NCI-H69 (cell line): ENCODE measurements at regions not wholly inside any gene's neighbourhood (a gene's known extent, or its start where the extent isn't known, plus 50 kb on each side); places are given as distances from the start of the nearest gene placed in this dataset.
A peak's percentile ranks its signal among the peaks of the same experiment; 100 is the strongest.

ENCODE experiments used
- DNase-seq: peaks from one replicate; lab custom pipeline; 2025; lab: John Stamatoyannopoulos, UW

DNA sequence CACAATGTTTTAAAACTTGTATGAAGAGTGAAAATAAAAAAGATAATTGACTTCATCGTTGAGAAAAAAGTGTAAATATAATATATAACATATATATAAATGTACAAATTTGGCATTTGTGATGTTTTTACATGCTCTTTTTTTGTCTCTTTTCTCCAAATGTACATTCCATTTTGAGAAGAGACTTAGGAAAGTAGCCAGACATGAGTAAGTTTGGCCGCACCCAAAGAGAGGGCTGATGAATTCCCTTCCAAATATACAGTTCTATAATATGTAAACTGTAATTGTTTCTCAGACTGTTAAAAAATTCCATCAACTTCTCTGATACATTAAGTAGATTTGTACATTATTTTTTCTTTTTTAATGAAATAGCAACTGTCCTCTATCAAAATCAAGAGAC lies 193.2 kb upstream of the MAP3K1 start:
- no peak for DNase-seq

DNA sequence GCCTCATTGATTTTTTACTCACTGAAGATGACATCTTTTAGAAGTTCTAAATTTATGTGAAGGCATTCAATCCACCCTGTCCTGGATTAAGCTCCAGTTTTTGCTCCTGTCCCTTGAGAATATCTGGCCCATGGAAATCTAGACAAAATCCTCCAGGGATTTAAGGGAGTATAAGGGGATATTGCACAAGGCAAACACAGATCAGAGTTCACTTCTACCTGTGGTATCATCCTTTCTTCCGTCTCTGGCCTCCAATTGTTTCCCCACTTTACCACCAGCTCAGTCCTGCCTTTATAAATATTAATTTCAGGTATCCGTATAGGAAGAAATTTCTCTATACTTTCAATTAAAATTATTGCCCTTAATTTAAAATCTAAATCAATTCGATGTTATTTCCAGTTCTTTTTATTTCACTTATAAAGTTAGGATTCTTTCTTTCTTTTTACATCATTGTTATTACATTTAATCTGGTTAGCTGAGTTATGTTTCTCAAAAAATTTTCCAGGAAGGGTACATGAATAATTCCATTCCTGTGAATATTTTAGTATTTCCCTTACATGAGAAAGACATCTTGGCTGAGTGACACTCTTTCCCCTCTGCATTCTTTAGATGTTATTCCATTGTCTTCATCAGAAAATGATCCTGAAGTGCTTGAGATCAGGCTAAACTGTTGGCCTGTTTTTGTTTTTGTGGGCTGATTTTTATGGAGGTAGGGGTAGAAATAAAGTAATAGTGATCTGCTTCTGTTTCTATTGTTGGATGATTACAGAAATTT lies 194.3 kb upstream of the MAP3K1 start:
- DNase-seq: no peak

DNA sequence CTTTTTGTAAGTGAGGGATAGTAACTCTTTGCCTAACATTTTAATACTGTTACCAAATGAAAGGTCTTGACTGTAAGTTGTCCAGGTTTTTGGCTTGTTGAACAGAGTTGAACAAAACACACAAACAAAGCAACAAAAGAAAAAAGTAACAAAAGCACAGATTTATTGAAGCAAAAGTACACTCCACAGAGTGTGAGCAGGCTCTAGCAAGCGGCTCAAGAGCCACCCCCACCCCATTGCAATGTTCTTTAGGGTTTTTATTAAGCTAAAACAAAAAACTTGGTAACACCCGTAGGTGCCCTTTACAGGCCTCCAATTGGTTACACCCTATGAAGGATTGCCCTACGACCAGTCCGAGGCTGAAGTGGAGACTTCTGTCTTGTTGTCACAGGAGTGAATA lies 197.4 kb upstream of the MAP3K1 start:
- no peak for DNase-seq

DNA sequence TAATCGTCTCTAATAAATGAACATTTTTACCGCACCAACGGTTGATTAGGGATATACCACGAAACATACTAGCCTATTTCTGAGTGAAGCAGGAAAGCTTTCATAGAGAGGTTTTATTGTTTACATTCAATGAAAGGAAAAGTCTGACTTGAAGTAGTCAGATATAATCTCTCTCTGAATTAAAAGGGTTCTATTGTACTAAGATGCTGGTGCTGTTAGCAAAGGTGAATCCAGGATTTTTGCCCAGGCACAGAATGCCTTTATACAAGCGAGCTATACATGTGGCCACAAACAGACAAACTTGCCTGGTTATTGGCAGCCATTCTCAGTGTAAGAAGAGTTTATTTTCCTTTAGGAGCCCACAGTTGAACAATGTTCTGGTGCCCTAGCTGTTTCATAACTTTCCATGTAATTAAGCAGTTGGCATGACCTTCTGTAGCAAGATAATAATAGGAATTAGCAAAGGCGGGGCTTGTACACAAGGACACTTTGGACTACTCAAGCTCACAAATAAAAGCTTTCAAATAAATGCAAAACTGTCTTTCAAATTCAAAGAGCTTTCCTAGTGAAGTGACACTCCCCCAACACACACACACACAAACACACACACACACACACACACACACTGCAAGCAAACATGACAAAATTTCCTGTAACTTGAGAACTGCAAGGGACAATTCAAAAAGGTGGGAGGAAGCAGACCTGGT lies 198.7 kb upstream of the MAP3K1 start:
- DNase-seq: peak; percentile 89

DNA sequence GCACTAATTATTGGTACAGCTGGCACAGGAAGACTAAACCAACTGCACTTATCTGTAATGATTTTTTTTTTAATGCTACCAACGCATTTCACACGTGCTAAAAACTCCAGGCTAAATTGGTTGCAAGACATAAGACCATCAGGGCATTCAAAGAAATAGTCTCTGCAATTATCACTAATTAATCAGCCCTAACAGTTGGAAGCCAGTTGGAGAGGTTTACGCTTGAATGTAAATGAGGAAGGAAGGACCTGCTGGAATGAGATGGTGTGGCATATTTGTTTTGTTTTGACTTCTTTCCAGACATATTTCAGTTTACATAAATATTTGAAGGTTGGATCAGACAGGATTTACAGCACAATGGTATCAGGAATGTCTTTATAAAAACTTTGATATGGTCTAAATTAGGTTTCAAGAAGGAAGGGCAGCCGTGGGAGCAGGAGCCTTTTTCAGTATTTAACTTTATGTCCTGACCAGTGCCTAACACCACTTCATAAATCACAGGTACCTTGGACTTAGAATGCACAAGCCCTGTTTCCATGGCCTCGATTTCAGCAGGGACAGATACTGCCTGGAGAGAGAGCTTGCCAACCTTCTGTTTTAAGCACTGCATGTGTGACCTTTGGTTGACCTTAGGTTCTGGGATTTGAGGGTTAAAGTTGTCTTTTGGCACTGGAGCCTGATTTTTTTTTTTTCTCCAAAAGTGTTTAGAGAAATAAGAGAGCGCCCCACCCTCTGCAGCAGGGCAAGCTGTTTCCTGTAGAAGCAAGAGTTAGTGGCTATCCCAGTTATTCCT lies 199.8 kb upstream of the MAP3K1 start:
- DNase-seq: peak; percentile 79

DNA sequence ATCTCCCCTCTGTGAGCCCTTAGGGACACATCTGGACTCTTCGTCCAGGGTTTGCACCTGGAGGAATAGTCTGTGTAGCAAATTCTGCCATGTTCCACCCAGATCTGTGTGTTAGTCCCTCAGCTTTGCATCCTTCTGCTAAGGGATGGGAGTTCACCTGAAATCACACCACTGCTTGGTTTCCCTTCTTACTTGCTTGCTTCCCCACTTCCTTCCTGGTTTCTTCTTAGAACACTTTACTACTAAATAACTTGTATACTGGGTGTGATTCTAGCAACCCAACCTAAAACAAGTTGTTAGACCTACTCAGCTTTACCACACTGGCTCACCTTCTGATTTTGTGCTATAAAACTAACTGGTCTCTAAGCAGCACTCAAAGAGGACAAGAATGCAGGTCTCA lies 202.6 kb upstream of the MAP3K1 start:
- DNase-seq: no peak

DNA sequence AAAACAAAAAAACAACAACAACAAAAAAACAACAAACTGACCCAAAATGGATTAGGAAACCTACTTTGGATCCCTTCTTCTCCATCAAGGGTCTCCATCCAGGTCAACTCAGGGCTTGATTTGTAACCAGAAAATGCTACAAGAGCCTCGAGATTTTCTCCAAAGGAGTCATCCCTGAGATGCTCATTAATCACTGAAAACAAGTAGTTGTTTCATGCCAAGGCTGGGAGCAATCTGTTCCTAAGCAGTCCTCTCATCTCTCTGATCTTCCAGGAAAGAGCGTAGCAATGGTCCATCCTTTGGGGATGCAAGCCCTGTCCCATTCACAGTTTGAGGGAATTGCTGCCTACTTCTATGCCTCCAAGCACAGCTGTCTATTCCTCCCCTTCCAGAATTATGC lies 203.0 kb upstream of the MAP3K1 start:
- no peak for DNase-seq

DNA sequence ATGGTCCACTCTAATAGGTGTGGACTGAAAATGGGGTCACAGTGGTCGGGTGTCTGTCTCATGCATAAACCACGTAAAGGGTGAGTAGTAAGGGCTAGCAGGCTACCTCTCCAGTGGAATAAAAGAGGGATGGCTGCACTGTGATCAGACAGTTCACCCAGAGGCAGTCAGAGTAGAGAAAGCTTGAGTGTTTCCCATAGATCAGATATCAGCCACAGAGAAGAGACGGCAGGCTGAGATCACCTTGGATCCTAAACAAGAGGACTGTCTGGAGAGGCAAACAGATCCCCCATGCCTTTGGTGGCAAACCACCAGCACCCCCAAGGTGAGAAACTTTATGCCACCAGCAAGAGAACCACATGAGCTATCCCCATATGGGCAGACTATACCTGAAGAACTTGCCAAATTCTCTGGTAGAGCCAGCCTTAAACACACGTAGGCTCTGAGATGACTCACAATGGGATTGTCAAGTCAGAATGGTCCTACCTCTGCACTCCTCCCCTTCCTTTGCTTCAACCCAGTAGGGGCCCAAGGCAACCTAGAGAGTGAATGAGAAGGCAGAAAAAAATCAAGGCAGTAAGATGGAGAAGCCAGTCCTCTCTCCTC lies 205.2 kb upstream of the MAP3K1 start:
- no peak for DNase-seq

DNA sequence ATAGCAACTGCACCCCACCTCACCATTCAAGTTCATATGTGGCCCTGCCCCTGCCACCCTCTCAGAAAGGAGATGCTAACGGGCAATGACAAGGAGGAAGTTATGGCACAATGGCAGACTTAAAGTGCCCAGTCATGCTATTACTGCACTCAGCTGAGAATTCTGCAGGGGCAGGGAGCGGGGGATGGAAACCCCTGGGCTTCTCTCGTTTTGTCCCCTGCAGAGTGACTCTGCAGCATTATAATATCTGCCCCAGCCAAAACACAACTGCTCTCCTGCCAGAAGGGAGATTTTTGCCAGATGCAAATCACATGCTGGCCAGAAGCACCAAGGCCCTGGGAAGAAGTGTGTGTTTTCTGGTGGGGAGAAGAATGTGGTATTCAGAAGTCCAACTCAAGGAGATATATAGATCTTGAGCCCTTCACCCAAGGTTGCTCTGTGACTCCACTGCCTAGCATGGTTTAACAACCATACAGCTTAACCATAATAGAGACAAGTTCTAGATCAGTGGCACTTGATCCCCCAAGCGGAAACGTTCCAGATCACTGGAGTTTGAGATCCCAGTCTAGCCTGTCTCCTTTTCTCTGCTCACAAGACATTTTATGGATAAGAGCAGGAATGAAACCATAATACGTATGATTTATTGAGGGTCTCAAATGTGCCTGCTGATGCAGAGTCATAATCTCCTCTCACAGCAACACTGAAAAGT lies 207.0 kb upstream of the MAP3K1 start:
- DNase-seq: peak; percentile 16

DNA sequence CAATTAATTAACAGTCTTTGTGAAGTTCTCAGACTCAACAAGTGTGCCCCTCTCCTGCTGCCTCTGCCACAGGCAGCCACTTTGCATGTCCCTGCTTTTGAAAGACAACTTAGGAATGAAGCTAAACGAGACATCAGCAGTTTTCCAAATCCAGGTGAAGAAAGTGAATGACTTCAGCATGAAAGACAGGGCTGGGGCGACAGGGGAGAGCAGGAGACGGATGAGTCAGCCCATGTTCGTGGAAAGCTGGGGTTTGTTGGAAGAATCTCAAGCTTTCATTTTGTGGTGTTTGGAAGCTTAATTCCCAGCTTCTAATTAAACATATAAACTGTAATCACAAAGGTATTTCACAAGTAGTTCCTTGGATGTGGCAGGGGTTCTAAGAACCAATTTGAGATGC lies 207.8 kb upstream of the MAP3K1 start:
- no peak for DNase-seq

DNA sequence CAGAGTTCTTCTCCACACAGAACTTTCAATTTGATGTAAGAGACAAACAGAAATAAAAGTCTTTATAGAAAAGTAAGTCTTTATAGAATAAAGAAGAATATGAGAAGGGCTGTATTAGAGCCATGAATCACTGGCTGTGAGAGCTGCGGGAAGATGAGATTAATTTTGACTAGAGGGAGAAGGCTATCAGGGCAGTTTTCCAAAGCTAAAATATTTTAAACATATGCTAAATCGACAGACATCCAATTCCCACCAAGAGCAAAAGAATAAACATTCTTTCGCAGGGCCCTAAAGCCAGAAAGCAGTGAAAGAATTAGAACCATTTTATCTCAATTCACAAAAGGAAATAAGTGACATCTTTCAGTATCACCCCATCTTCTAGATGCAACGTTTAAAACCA lies 208.3 kb upstream of the MAP3K1 start:
- no peak for DNase-seq

DNA sequence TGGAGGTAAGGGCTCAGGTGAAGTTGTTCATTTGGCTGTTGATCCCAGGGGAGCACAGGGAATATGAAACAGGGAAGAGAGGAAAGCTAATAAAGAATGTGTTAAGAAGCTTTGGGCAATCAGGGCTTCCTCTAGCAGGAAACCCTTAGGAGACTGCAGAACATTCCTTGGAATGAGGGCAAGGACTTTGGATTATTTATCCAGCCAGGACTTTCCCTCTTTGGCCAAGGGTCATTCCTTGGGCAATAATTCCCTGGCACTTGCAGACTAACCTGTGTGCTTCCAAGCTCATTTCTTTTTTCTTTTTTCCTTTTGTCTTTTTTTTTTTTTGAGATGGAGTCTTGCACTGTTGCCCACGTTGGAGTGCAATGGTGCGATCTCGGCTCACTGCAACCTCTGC lies 209.2 kb upstream of the MAP3K1 start:
- no peak for DNase-seq

DNA sequence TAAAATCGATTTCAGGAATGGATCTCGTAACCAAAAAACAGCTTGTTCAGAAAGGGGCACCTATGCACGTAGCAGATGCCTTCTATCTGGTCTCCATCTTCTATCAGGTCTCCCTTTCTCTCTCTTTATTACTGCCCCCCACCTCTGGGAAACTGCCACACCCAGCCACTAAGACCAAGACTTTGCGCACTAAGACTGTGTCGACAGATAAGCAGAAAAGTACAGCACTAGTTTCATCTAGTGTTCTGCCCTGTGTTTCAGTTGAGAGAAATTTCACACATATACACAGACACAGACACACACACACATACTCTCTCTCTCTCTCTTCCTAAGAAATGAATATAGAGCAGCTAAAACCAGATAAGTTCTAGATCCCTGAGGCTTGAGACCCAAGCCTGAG lies 210.1 kb upstream of the MAP3K1 start:
- no peak for DNase-seq

DNA sequence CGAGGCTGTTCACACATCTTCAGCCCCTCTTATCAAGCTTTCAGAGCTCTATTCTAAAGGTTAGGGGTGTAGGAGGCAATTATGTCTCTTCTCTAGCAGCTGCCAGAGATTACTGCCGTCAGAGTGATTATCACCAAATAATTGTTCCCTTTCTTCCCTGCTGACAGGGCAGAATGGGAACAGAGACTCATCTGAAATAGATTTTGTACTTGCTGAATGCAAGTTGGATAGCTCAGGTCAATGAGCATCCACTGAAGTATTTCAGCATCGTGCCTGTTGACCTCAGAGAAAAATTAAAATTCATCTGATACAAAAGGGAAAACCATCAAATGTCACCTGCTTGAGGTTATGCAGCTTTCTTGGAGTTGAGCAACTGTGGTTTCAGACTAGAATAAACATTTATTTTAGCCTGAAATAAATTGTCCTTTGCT lies 213.7 kb upstream of the MAP3K1 start:
- DNase-seq: peak; percentile 39

DNA sequence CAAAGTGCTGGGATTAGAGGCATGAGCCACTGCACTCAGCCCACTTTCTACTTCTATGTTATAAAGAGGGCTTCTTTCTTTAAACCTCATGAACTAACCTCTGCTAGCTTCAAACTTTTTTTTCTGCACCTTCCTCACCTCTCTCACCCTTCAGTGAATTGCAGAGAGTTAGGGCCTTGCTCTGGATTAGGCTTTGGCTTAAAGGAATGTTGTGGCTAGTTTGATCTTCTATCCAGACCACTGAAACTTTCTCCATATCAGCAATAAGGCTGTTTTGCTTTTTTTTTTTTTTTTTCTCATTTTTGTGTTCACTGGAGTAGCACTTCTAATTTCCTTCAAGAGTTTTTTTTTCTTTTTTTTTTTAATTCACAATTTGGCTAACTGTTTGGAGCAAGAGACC lies 216.4 kb upstream of the MAP3K1 start:
- no peak for DNase-seq

DNA sequence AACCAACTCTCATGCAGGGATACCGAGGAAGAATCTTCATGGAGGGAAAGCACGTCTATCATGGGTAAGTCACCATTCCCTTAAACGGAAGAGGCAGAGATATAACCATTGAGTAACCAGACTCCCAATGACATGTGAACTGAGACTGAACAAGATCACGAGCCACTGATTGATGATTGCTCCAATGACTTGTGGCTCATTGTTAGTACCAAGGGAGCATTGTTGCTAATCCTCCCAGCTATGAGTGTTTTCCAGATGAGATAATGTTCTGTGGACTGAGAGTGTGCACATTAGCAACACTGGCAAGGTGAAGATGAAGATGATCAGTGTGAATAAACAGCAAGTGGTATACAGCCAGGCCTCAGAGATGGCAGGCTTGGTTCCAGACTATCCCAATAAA lies 219.2 kb upstream of the MAP3K1 start:
- no peak for DNase-seq

DNA sequence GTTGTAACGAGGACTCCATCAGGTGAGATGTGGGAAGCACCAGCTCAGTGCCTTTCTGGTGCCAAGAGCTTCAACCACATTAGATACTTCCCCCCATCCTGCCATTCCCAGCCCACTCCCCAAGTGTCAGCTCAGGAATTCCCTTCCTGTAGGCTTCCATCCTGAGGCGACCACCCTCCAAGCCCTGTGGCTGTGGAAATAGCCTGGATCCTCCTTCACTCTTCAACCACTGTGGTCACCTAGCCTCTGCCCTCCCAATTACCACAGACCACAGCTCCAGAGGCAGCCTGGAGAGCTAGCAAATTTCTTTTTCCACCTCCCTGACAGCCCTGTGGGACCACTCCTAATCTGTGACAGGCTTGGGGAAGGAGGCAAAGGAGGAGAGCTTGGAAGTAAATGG lies 219.8 kb upstream of the MAP3K1 start:
- DNase-seq: no peak

DNA sequence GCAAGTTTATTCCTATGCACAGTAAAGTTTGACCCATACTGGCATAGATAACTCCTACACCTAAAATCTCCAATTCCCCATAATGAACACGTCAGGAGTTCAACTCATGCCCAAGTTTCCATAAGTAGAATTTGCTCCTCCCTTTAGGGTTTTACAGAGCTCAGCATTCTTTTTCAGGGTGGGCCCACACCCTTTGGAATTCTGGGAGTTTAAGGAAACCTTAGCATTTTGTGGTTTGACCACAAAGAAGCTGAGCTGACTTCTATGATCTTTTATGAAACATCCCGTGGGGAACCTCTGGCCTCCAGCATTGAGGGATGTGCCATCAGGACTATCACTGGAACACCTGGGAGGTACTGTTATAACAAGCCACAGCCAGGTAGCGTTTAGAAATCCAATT lies 220.6 kb upstream of the MAP3K1 start:
- DNase-seq: no peak

DNA sequence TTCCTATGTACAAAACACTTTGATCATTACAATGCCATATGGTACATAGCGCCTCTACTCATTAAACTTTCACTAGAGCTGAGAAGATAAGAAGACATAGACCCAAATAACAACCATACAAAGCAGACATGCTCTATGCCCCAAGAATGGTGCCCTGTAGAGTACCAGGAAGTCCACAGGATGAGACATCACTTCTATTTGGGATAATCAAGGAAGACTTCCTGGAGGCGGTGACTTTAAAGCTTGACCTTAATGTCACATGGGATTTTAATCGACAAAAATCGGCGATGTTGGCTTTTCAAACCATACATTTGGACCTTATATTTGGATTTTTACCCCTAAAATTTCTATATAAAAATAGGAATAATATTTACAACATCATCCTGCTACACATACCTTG lies 224.3 kb upstream of the MAP3K1 start:
- DNase-seq: no peak

DNA sequence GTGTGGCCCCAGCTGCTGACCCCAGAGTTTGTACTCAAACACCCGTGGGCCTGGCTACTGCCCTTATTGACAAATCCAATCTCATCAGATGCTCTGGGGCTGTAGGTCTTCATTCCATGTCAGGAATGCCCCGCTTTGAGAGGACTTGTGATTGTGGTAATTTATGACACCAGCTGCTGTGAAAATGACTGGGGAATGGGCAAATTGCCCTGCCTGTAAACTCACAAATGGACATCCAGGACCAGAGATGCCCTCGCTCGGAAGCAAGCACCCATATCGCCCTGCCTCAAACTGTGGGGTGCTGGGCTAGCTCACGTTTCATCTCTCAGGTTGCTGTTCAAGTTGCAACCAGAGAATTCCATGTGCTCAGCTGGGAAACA lies 225.9 kb upstream of the MAP3K1 start:
- peak; percentile 82 for DNase-seq

DNA sequence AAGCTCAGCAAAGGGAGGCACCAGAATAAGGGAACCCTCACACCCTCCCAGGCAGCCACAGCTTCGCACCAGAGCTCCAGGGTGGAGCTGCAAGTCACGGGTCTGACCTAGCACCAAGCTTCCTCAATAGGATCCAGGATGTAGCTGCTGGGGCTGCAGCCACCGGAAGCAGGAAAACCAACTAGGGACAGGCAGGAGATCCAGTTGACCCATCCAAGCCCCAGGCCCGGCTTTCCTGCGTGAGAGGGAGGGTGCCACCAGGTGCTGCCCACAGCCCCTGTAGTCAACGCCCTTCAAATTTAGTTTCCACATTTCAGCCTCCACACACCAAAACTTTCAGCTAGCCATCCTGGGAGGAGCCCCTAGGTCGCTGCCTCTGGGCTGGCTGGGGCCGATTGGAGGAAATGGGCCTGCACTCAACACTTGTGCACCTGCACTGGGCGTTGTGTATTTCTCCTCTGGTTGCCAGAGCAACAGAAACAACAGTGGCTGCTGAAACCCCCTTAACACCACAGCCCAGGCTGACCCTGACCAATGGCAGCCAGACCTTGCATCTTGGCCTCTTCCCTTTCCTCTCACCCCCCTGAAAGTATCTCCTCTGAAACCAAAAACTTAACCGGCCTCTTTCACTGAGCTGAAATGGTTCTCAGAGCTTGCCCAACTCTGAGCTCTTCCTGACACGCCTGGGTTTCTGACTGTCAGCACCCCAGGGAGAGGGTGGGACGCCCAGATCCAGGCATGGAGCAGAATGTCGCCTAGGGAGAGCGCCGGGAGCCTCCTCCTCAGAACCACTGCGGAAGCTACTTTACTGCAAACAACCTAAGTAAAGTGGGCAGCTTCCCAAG lies 226.5 kb upstream of the MAP3K1 start:
- peak; percentile 69 for DNase-seq
